ENCODE measurements at regions not wholly inside any gene's neighbourhood (a gene's known extent, or its start where the extent isn't known, plus 50 kb on each side); places are given as distances from the start of the nearest gene placed in this dataset.

GRCh38 chr10:3229815-3230214 is 57.2 kb upstream of the PITRM1 start:
- TF ChIP-seq EZH2phosphoT487 (IDR thresholded peaks at IDR 0.05; ENCODE audit: borderline replicate concordance) (no peak), CTCF (conservative IDR thresholded peaks at IDR 0.05; ENCODE audit: low read length) (no peak)
- H3K4me2 ChIP-seq (ENCODE audit: low read depth, low read length, poor library complexity, severe bottlenecking): no peak overlapping the region
- no peak overlapping the region for H3K9ac ChIP-seq (ENCODE audit: low read depth, low read length, poor library complexity, severe bottlenecking)
- no peak overlapping the region for H2AFZ ChIP-seq (ENCODE audit: low read length)
- H3K9me2 ChIP-seq (replicated peaks; ENCODE audit: low read depth, low read length): no peaks in the 10 kb centered on the region
- H3K27me3 ChIP-seq (ENCODE audit: insufficient read depth, low read length, poor library complexity, severe bottlenecking): peaks cover 9% of the 10 kb centered on the region
- no peaks in the 10 kb centered on the region for H3K9me3 ChIP-seq (ENCODE audit: insufficient read depth, low read depth, low read length)
- H3K4me1 ChIP-seq (ENCODE audit: insufficient read depth, low read length, poor library complexity, severe bottlenecking): peaks cover 12% of the 10 kb centered on the region
- H3K4me3 ChIP-seq (ENCODE audit: low read length, poor library complexity, severe bottlenecking): no peak overlapping the region
- no peaks in the 10 kb centered on the region for H4K20me1 ChIP-seq (ENCODE audit: insufficient read depth, low read length, poor library complexity, severe bottlenecking)
- no peaks in the 10 kb centered on the region for H3K36me3 ChIP-seq (ENCODE audit: insufficient read depth, low read length)
- H3K79me2 ChIP-seq (ENCODE audit: insufficient read depth, low read length): no peaks in the 10 kb centered on the region
- no peaks in the 10 kb centered on the region for H3F3A ChIP-seq (ENCODE audit: low read depth)

GRCh38 chr10:3228629-3228945 is 56.0 kb upstream of the PITRM1 start:
- Histone ChIP-seq H3K79me2 (ENCODE audit: insufficient read depth, low read length) (no peaks in the 10 kb centered on the region), H2AFZ (ENCODE audit: low read length) (no peak overlapping the region), H3F3A (ENCODE audit: low read depth) (no peaks in the 10 kb centered on the region), H3K9me2 (replicated peaks; ENCODE audit: low read depth, low read length) (no peaks in the 10 kb centered on the region), H3K4me1 (ENCODE audit: insufficient read depth, low read length, poor library complexity, severe bottlenecking) (peaks cover 12% of the 10 kb centered on the region), H3K9me3 (ENCODE audit: insufficient read depth, low read depth, low read length) (no peaks in the 10 kb centered on the region), H4K20me1 (ENCODE audit: insufficient read depth, low read length, poor library complexity, severe bottlenecking) (no peaks in the 10 kb centered on the region), H3K27me3 (ENCODE audit: insufficient read depth, low read length, poor library complexity, severe bottlenecking) (peaks cover 9% of the 10 kb centered on the region), H3K9ac (ENCODE audit: low read depth, low read length, poor library complexity, severe bottlenecking) (no peak overlapping the region), H3K36me3 (ENCODE audit: insufficient read depth, low read length) (no peaks in the 10 kb centered on the region), H3K4me3 (ENCODE audit: low read length, poor library complexity, severe bottlenecking) (no peak overlapping the region), H3K4me2 (ENCODE audit: low read depth, low read length, poor library complexity, severe bottlenecking) (no peak overlapping the region)
- TF ChIP-seq CTCF (conservative IDR thresholded peaks at IDR 0.05; ENCODE audit: low read length): no peak
- no peak for TF ChIP-seq EZH2phosphoT487 (IDR thresholded peaks at IDR 0.05; ENCODE audit: borderline replicate concordance)

- Histone ChIP-seq H4K20me1 (ENCODE audit: insufficient read depth, low read length, poor library complexity, severe bottlenecking) (no peaks in the 10 kb centered on the region), H3K4me3 (ENCODE audit: low read length, poor library complexity, severe bottlenecking) (no peak overlapping the region), H3K36me3 (ENCODE audit: insufficient read depth, low read length) (no peaks in the 10 kb centered on the region), H3K9me2 (replicated peaks; ENCODE audit: low read depth, low read length) (no peaks in the 10 kb centered on the region), H3K4me2 (ENCODE audit: low read depth, low read length, poor library complexity, severe bottlenecking) (peak overlapping the region; percentile 46), H3K9ac (ENCODE audit: low read depth, low read length, poor library complexity, severe bottlenecking) (no peak overlapping the region), H3K27me3 (ENCODE audit: insufficient read depth, low read length, poor library complexity, severe bottlenecking) (peaks cover 9% of the 10 kb centered on the region), H3K9me3 (ENCODE audit: insufficient read depth, low read depth, low read length) (no peaks in the 10 kb centered on the region), H3K79me2 (ENCODE audit: insufficient read depth, low read length) (no peaks in the 10 kb centered on the region), H3K4me1 (ENCODE audit: insufficient read depth, low read length, poor library complexity, severe bottlenecking) (peaks cover 12% of the 10 kb centered on the region), H3F3A (ENCODE audit: low read depth) (no peaks in the 10 kb centered on the region), H2AFZ (ENCODE audit: low read length) (no peak overlapping the region)
- TF ChIP-seq EZH2phosphoT487 (IDR thresholded peaks at IDR 0.05; ENCODE audit: borderline replicate concordance) (no peak), CTCF (conservative IDR thresholded peaks at IDR 0.05; ENCODE audit: low read length) (no peak)
Observed at GRCh38 chr10:3226960-3227744, 54.6 kb upstream of the PITRM1 start.
